Endothelial cell of umbilical vein (primary cell): ENCODE measurements at regions not wholly inside any gene's neighbourhood (a gene's known extent, or its start where the extent isn't known, plus 50 kb on each side); places are given as distances from the start of the nearest gene placed in this dataset.

Source experiments
- BruUV-seq: library from RNA; stranded (reverse); fragments of 400-500 nt; replicated peaks from 2 replicates; lab custom pipeline; 2021; lab: Mats Ljungman, UMichigan
- CTCF ChIA-PET: fragments of 300-600, 350-600 bp; sonication (Branson Sonifier 250); formaldehyde crosslinking; loops from one replicate; lab custom pipeline; 2021; ENCODE audit warnings: antibody characterized with exemption, inconsistent platforms; lab: Charles Lee
- POLR2A ChIA-PET: fragments of 300-600, 350-600 bp; sonication (Branson Sonifier 250); formaldehyde crosslinking; loops from one replicate; lab custom pipeline; 2021; ENCODE audit warnings: antibody characterized with exemption, inconsistent platforms; lab: Charles Lee
- DNase-seq: peaks from one replicate; pipeline ENCODE4 v3.0.0-alpha.2; 2011; ENCODE audit warnings: low read depth, low spot score
- FAIRE-seq: peaks from 2 replicates; lab custom pipeline; 2011; peaks lifted over from hg19 to GRCh38; lab: Jason Lieb, UNC
- H2AFZ ChIP-seq: 2 replicates; pipeline ENCODE4 v1.6.0; 2012; ENCODE audit warnings: low read depth, low read length, control low read depth, inconsistent platforms
- H3K27ac ChIP-seq: 2 replicates; pipeline ENCODE4 v1.5.1; 2011; ENCODE audit warnings: low read depth, mild to moderate bottlenecking, control low read depth, low read length, moderate library complexity; ENCODE audit not compliant: insufficient read depth
- H3K27me3 ChIP-seq, 2 experiments: 2 replicates each; pipeline versions ENCODE4 v1.6.0 to v1.6.1; 2011; ENCODE audit warnings: low read length in 2 of 2, mixed read lengths in 1 of 2; ENCODE audit not compliant: control insufficient read depth in 2 of 2, insufficient read depth in 2 of 2
- H3K36me3 ChIP-seq, 2 experiments: 2 replicates in 1 of 2; 3 replicates in 1 of 2; pipeline ENCODE4 v1.5.1; 2011; ENCODE audit warnings: low read length in 2 of 2, mild to moderate bottlenecking in 1 of 2, moderate library complexity in 1 of 2; ENCODE audit not compliant: control insufficient read depth in 2 of 2, insufficient read depth in 2 of 2; ENCODE audit errors: extremely low read depth in 1 of 2
- H3K4me1 ChIP-seq: 3 replicates; pipeline ENCODE4 v1.5.1; 2011; ENCODE audit warnings: mild to moderate bottlenecking, low read length; ENCODE audit not compliant: control insufficient read depth, insufficient read depth; ENCODE audit errors: extremely low read depth
- H3K4me2 ChIP-seq: 2 replicates; pipeline ENCODE4 v1.6.1; 2011; ENCODE audit warnings: low read length, control low read depth, mixed read lengths; ENCODE audit not compliant: insufficient read depth
- H3K4me3 ChIP-seq, 3 experiments: fragments of 200-600 bp in 1 of 3; sonication (generic), shearing (Covaris generic) in 1 of 3; replicated peaks in 1 of 3; 2 replicates each; pipeline ENCODE4 v1.5.1; 2011 to 2016; ENCODE audit warnings: control low read depth in 3 of 3, low read length in 3 of 3, mild to moderate bottlenecking in 2 of 3, inconsistent platforms in 1 of 3, low read depth in 1 of 3, moderate library complexity in 1 of 3; ENCODE audit not compliant: insufficient read depth in 1 of 3
- H3K79me2 ChIP-seq: 2 replicates; pipeline ENCODE4 v1.6.0; 2012; ENCODE audit warnings: low read length, inconsistent platforms; ENCODE audit not compliant: control insufficient read depth, insufficient read depth
- H3K9ac ChIP-seq: replicated peaks from 2 replicates; pipeline ENCODE3; 2011; ENCODE audit warnings: low read length, control low read depth; ENCODE audit not compliant: insufficient read depth; ENCODE audit errors: extremely low read depth
- H3K9me1 ChIP-seq: replicated peaks from 3 replicates; pipeline ENCODE4 v1.6.0; 2011; ENCODE audit warnings: mild to moderate bottlenecking, low read length; ENCODE audit not compliant: control insufficient read depth, insufficient read depth; ENCODE audit errors: extremely low read depth
- H3K9me3 ChIP-seq: replicated peaks from 2 replicates; pipeline ENCODE4 v1.5.1; 2012; ENCODE audit warnings: low read length, inconsistent platforms; ENCODE audit not compliant: control insufficient read depth, insufficient read depth
- H4K20me1 ChIP-seq: replicated peaks from 2 replicates; pipeline ENCODE3; 2011; ENCODE audit warnings: mild to moderate bottlenecking, low read length; ENCODE audit not compliant: control insufficient read depth, insufficient read depth; ENCODE audit errors: extremely low read depth
- CTCF ChIP-seq, 2 donors: IDR thresholded peaks; 1 replicate in 1 of 2; 2 replicates in 1 of 2; pipeline ENCODE4 v1.5.1; 2011; ENCODE audit warnings: low read length in 2 of 2, mild to moderate bottlenecking in 2 of 2, moderate library complexity in 2 of 2, control low read depth in 1 of 2, inconsistent platforms in 1 of 2, low read depth in 1 of 2; ENCODE audit not compliant: insufficient read depth in 1 of 2; ENCODE audit errors: extremely low read depth in 1 of 2
- EZH2 ChIP-seq: IDR thresholded peaks from 2 replicates; pipeline ENCODE4 v1.6.1; 2012; ENCODE audit warnings: borderline replicate concordance, low read depth, mild to moderate bottlenecking, moderate library complexity, low read length, inconsistent platforms; ENCODE audit not compliant: severe bottlenecking
- FOS ChIP-seq: IDR thresholded peaks from 2 replicates; pipeline ENCODE4 v1.6.1; 2011; ENCODE audit warnings: mild to moderate bottlenecking, low read length, moderate library complexity, borderline replicate concordance; ENCODE audit not compliant: insufficient read depth
- GATA2 ChIP-seq: IDR thresholded peaks from 2 replicates; pipeline ENCODE4 v1.7.0; 2011; ENCODE audit warnings: low read depth, mild to moderate bottlenecking, moderate library complexity, mixed read lengths, low read length; ENCODE audit not compliant: insufficient read length, insufficient read depth
- MAX ChIP-seq: IDR thresholded peaks from 2 replicates; pipeline ENCODE4 v1.6.1; 2011; ENCODE audit not compliant: insufficient read depth, insufficient read length
- MYC ChIP-seq: IDR thresholded peaks from one replicate; pipeline ENCODE4 v1.6.1; 2011; ENCODE audit warnings: mild to moderate bottlenecking, low read depth, low read length
- POLR2A ChIP-seq: IDR thresholded peaks from 2 replicates; pipeline ENCODE4 v1.6.1; 2012; ENCODE audit warnings: low read depth, mild to moderate bottlenecking, control low read depth, low read length
- POLR2AphosphoS5 ChIP-seq: IDR thresholded peaks from 2 replicates; pipeline ENCODE4 v1.6.1; 2012; ENCODE audit warnings: low read depth, mild to moderate bottlenecking, control low read depth, low read length, moderate library complexity; ENCODE audit not compliant: insufficient read depth
- dilution Hi-C: fragments of 300-500 bp; cut with MboI; formaldehyde crosslinking; loops from one replicate; pipeline ENCODE4 v1.15.0; 2019; ENCODE audit warnings: low sequenced_read_pairs; ENCODE audit not compliant: extremely low pct_ligation_motif_present
- intact Hi-C: fragments of 100-400 bp; cut with micrococcal nuclease; formaldehyde crosslinking; loops from one replicate; pipeline ENCODE4 v1.10.0; 2022

- ChIA-PET CTCF (no interaction called here), POLR2A (no interaction called here)
- Histone ChIP-seq H3K27me3 (peaks cover 34 to 49% of the 10 kb centered on the region in 2 experiments), H3K4me3 (no peak overlapping the region), H3K9me1 (no peaks in the 10 kb centered on the region), H3K27ac (no peak overlapping the region), H3K36me3 (no peaks in the 10 kb centered on the region), H3K9me3 (no peaks in the 10 kb centered on the region), H3K4me2 (no peak overlapping the region), H3K79me2 (no peaks in the 10 kb centered on the region), H3K9ac (no peak overlapping the region), H4K20me1 (no peaks in the 10 kb centered on the region), H3K4me1 (no peaks in the 10 kb centered on the region), H2AFZ (no peak overlapping the region)
- BruUV-seq, result no TSS peak
- TF ChIP-seq FOS, result no peak
- peak; percentile 22 for TF ChIP-seq EZH2
- TF ChIP-seq MYC, result no peak
- TF ChIP-seq CTCF (IDR thresholded peaks at IDR 0.05; ENCODE audit: extremely low read depth in 1 of 2, insufficient read depth in 1 of 2, low read depth in 1 of 2, low read length in 2 of 2), result no peak
- no peak for TF ChIP-seq POLR2A
- no peak for TF ChIP-seq MAX
- no peak for TF ChIP-seq POLR2AphosphoS5
- TF ChIP-seq GATA2, result no peak
- no peak for FAIRE-seq
- intact Hi-C loops (no loop called here), dilution Hi-C loops (no loop called here)
- DNase-seq, result no peak
These were observed 96.5 kb upstream of the CREB5 start for GRCh38 chr7:28315565-28316410.
